ENCODE measurements at regions not wholly inside any gene's neighbourhood (a gene's known extent, or its start where the extent isn't known, plus 50 kb on each side); places are given as distances from the start of the nearest gene placed in this dataset.

GRCh38 chr1:104929280-104929679, 1179.6 kb downstream of the AMY1C start:
- TF ChIP-seq POLR2A (IDR thresholded peaks at IDR 0.05): no peak
- TF ChIP-seq, protein P1, sequence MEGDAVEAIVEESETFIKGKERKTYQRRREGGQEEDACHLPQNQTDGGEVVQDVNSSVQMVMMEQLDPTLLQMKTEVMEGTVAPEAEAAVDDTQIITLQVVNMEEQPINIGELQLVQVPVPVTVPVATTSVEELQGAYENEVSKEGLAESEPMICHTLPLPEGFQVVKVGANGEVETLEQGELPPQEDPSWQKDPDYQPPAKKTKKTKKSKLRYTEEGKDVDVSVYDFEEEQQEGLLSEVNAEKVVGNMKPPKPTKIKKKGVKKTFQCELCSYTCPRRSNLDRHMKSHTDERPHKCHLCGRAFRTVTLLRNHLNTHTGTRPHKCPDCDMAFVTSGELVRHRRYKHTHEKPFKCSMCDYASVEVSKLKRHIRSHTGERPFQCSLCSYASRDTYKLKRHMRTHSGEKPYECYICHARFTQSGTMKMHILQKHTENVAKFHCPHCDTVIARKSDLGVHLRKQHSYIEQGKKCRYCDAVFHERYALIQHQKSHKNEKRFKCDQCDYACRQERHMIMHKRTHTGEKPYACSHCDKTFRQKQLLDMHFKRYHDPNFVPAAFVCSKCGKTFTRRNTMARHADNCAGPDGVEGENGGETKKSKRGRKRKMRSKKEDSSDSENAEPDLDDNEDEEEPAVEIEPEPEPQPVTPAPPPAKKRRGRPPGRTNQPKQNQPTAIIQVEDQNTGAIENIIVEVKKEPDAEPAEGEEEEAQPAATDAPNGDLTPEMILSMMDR (IDR thresholded peaks at IDR 0.05): no peak
